ENCODE measurements at regions not wholly inside any gene's neighbourhood (a gene's known extent, or its start where the extent isn't known, plus 50 kb on each side); places are given as distances from the start of the nearest gene placed in this dataset.
"Not testable (repeated sequence)": the region's sequence is repeated elsewhere in the genome, so short reads cannot be mapped to it uniquely, and the experiment has no call there.

DNA sequence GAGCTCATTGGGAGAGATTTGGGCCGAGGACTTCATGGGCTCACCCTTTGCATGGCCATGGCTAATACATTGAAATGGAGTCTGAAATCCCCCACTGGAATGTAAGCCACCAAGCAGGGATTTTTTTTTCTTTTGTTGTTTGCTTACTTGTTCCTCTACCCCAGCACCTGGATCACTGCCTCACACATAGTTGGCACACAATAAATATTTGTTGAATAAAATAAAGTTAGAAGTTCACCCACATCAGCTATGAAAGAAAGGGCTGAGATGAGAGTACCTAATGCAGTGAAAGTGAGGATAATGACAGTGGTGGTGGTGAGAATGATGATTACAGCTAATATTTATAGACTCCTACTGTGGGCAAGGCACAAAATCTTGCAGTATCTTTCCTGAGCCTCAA lies 98.1 kb upstream of the ANXA1 start:
- DNase-seq: no peak

DNA sequence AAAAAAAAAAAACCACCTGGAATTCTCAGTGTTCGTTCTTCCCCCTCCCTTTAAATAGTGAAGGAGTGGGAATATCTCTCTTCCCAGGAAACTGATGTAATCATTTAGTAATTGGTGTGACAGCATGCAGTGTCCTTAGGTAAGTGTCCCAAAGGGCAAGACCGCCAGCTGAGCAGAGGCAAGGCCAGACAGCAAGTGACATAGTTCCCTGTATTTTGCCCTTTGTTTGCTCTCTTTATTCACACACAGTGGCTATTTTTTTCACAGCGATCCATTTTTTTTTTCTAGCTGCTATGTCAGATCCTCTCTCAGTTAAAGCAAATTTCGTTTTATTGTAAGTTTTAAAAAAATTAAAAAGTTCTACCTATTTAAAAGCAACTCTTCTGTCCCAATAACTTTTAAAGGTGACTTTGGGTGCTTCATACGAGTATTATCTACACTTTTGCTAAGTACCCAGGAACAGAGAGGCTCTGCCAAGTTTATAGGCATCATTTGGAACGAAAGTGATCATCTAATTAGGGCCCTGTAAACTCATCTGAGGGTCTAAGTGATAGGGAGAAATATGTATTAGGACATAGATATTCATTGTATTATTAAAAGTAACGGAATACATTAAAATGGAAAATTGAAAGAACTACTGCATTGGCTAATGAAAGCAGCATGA lies 98.2 kb upstream of the ALDH1A1 start:
- peak; percentile 7 for DNase-seq

DNA sequence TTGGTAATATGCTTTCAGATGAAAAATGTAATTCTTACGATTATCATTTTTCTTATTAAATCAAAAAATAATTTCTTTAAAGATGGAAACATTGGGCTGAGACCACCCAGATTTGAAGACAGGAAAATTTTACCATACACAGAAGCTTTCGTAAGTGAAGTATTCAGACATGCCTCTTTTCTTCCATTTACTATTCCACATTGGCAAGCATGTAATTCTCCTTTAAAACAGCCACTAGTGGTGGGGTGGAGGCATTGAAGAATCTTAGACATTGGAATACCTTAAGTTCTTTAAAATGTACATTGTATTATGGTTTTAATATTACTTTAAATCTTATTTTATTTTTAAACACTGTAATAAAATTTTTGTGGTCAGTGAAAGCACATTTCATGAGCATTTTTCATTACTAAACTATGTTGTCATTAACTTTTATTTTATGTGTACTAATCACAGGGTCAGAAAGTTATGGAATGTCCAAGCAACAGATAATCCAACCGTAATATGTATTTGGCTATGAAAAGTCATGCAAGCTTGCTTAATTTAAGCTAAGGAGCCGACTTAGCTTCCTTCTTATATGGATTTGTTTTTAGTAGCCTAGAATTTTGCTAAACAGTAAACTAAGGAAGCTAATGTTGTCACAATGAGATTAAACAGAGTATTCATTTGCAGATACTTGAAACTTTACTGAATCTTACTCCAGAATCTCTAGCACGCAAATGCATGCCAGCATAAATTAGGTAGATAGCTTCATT lies 97.4 kb upstream of the ALDH1A1 start:
- DNase-seq: no peak

DNA sequence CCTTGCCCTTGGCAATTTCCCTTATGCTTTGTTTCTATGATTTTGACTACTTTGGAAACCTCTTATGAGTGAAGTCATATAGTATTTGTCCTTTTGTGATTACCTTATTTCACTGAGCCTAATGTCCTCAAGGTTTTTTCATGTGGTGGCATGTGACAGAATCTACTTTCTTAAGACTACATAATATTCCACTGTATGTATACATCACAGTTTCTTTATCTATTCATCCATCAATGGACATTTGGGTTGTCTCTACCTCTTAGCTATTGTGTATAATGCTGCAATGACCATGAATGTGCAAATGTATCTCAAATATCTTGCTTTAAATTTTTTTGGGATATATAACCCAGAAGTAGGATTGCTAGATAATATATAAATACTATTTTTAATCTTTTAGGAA lies 96.4 kb upstream of the ALDH1A1 start:
- DNase-seq: no peak

DNA sequence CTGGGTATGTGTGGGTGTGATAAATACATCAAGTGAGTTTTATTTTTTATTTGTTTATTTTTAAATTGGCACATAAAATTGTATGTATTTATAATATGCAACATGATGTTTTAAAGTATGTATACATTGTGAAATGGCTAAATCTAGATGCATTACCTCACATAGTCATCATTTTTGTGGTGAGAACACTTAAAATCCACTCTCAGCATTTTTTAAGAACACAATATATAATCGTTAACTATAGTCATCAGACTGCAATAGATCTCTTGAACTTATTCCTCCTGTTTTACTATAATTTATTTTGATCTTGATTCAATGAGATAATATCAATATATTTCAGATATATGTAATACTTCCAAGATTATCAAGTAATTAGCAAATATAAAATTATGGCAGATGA lies 93.9 kb upstream of the ALDH1A1 start:
- DNase-seq: no peak

DNA sequence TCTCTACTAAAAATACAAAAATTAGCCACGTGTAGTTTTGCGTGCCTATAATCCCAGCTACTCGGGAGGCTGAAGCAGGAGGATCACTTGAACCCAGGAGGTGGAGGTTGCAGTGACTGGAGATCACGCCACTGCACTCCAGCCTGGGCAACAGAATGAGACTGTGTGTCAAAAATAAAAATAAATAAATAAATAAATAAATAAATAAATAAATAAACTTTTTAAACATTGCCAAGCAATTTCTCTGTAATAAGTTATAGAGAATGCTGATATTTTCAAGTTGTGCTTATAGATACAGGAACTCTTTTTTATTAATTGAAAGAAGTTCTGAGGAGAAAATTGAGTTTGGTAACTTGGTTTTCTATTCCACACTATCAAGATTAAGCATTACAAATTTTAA lies 91.9 kb upstream of the ALDH1A1 start:
- not testable (repeated sequence) for DNase-seq

DNA sequence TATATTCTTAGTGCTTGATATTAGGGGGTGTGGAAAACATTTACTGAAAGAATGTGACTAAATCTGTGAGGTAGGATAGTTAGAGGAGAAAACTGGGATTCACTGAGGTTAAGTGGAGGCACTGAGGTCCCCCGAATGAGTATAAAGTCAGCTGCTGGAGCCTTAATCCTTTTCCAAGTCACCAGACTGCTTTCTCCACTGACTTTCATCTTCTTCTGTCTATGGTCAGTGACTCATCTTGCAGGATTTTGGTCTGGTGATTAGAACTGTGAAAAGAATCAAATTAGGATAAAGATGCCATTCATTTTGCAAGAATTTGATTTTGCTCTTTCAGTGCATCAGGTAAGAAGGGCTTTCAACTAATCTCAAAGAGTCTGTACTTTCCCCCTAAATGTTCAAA lies 89.3 kb upstream of the ALDH1A1 start:
- DNase-seq: no peak

DNA sequence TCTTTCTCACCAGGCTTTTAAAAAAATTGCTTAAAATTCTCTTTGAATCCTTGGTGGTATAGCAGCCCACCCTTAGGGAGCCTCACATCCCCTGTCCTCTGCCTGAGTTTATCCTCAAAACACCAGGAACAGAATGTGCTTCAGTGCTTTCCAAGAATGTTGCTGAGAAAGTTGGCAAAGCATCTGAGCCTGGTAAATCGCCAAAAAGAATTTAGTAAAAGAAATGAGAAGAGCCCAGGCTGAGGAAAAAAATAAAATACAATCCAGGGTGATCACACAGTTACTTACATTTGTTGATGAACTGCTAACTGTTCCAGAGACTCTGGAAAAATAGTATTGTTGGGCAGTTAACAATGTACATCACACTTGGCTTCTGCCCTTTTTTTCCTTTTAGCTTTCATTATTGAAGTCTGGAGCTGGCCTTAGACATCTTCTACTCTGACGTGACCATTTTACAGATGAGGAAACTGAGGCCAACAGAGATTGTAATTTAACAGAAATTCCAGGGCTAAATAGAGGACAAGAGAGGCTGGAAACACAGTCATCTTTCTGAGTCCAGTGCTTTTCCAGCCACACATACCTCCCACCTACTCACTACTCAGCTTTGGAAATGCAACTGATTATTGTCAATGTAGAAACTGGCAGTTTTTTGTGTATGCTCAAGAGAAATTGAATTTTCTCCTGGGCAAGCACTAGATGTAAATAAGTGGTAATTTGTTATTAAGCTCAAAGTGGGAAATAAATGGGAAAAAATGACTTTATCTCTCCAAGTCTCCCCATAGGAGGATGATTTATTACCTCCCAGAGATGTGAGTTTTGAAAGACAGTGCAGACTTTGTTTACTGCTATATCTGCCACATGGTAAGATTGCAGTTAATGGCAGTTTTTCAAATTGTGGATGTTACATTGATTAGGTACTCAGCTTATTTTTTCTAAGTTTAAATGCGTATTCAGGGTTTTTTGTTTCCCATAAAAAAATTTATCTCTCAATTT lies 86.7 kb upstream of the ALDH1A1 start:
- peak; percentile 90 for DNase-seq

DNA sequence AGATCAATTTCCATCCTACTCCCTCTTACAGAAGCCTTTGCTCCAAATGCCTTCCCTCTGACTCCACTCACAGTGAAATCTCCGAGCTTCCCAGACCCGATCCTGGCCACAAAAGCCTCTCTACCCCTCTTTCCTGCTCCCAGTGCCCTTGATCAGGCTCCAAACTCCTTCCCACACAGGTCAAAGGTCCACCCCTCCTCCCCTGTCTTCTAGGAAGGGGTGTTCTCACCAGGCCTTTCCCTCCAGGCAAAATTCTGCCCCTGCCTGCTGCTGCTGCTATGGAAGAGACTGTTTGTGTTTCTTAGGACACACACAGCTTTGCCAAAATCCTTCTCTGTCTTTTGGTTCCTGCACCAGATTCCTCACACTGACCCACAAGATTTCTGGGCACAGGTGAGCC lies 85.8 kb upstream of the ALDH1A1 start:
- DNase-seq: peak; percentile 26

DNA sequence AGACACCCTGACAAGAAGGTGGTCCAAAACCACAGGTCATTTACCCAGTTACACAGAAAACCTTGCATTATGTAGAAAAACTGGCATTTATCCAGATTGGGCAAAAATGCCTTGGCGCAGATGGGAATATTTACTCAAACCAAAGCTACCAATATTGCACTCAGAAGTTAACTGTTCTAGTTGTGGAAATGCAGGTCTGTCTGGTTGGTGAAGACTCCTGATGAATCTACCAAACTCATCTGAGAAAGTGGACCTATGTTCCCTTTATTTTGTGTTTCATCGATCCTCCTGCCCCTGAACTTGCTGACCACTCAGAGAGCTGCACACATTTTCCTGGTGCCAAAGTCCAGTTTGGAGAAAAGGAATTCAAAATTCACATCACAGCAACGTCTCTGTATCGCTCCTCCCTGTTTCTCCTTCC lies 85.2 kb upstream of the ALDH1A1 start:
- peak; percentile 6 for DNase-seq

DNA sequence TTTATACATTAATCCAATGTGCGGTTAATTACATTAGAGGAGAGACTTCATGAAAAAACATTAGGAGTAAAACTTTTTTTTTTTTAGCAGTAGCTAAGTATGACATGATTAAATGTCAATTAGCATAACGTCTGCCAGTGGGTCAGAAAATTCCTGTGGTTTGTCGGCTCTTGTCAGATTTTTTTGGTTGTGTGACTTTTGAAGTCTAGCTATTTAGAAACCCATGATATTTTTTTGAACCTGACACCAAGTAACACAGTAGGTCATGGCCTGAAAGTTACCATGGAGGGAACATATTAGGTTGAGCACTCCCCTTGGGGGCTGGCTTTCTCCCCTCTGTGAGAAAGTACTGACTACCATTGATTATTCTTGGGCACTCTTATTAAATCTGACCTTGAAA lies 84.8 kb upstream of the ALDH1A1 start:
- no peak for DNase-seq

DNA sequence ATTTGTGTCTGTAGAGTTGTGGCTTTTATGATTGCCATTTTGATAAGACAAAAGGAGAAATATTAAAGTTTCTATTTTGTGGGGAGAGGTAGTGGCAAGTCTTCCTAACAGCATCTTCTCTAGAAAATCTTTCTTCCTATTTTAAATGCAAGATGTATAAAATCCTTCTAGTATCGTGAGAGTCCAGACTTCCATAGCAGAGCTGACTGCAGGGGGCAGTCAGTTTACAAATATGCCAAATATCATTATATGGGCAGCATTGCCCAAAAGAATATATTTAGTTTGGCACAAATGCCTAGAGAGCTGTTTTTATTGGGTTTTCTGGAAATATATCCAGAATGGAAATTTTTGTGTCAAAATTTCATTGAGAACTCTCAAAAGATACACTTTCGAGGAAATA lies 82.1 kb upstream of the ALDH1A1 start:
- no peak for DNase-seq

DNA sequence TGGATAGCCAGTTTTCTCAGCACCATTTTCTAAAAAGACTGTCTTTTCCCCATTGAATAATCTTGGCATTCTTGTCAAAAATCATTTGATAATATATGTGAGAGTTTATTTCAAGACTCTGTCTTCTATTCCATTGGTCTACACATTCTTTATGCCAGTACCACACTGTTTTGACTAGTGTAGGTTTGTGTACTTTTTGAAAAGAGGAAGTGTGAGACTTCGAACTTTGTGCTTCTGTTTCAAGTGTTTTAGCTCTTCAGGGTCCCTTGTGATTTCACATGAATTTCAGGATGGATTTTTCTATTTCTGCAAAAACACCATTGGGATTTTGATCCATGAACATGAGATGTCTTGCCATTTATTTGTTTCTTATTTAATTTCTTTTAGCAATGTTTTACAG lies 78.5 kb upstream of the ALDH1A1 start:
- no peak for DNase-seq

DNA sequence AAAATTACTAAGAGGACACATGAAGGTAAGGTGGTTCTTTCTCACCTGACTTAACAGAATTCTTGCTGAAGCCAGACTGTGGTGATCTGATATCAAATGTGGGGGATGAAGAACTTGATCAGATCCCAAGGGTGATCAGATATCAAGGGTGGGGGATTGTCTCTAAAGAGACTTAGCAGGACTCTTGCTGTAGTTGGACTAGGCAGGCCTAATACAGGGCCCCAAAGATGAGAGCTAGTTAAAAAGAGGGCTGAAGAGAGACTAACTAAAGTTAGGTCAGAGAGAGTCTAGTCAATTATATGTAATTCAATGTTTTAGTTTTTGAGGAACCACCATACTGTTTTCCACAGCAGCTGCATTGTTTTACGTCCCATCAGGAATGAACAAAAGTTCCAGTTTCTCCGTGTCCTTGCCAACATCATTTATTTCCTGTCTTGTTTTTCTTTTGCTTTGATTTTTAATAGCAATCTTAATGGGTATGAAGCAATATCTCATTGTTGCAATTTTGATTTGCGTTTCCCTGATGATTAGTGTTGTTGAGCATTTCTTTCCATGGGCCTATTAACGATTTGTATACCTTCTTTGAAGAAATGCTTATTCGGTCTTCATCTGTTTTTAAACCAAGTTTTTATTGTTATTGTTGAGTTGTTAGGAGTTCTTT lies 77.6 kb upstream of the ALDH1A1 start:
- no peak for DNase-seq

DNA sequence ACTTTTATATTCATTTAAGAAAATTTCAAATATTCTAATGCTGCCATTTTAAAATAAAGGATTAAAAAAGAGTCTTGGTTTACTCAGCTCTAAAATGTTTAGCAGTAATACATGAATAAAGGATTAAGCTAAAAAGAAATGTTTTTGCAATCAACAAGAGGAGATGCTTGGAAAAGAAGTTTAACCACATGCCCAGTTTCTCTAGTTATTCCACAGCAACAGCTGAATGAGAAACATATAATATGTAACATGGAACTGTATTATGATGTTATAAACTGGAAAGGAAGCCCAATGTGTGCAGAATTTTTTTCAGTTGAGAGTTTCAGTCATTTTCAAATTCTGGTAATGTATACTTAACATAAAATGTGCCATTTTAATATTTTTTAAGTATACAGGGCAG lies 76.5 kb upstream of the ALDH1A1 start:
- no peak for DNase-seq

DNA sequence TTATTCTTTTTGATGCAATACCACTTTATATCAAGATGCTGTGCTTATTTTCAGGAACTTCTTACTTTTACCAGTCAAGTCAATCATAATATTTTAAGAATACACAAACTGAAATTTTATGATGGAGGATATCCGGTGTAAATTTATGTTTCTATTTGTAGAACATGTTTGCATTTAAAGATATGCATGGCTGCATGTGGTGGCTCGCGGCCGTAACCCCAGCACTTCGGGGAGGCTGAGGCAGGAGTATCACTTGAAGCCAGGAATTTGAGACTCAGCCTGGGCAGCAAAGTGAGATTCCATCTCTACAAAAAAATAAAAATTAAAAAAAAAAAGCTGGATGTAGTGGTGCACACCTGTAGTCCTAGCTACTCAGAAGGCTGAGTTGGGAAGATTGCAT lies 73.5 kb upstream of the ALDH1A1 start:
- no peak for DNase-seq

DNA sequence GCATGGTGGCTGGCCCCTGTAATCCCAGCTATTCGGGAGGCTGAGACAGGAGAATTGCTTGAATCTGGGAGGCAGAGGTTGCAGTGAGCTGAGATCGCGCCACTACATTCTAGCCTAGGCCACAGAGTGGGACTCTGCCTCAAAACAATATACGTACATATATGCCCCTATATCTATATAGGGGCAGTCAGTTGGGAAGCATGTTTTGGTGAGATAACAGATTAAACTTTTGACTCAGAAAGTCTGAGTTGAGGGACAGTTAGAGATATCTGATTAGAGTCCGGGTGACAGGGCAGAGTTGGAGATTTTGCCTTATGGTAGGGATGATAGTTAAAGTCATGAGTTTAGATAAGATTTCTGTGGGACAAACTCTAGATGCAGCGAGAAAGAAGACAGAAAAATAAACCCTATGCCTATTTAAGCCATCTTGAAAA lies 71.8 kb upstream of the ALDH1A1 start:
- no peak for DNase-seq

DNA sequence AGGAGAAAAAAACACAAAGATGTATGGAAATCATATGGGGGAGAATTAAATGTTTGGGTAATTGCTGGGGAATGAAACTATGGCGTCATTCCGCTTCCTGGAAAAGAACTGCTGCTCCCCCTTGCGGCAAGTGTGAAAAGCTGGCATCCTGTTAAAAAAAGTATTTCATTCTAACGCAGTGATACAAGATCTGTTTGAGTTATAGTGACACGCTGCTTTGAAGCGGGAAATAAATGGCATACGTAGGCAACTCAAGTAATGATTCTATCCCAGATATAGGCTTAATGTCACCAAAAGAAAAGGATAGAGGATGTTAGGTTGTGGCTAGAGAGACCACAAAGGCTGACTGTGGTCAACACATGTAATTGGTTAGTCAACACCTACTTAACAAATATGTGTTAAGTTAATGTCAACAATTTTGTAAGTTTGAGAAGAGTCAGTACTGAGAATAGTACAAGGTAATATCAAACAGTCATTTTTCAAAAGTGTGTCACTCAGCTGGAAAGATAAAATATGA lies 70.2 kb upstream of the ALDH1A1 start:
- DNase-seq: peak; percentile 83

DNA sequence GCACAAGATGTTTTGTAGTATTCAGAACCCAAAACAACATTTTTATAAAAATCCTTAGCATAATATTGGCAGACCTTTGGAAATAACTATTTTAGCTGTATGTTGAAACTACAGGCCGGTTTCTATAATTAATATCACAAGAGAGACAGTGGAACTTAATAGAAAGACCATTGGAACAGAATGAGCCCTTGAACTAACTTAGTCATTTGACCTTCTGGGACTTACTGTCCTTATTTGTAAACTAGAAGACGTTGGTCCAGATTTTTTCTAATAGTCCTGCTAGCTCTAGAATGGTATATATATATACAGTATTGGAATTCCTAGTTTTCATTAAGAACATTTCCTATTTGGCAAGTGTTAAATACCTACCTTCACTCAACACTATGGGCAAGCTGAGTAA lies 69.5 kb upstream of the ALDH1A1 start:
- DNase-seq: no peak

DNA sequence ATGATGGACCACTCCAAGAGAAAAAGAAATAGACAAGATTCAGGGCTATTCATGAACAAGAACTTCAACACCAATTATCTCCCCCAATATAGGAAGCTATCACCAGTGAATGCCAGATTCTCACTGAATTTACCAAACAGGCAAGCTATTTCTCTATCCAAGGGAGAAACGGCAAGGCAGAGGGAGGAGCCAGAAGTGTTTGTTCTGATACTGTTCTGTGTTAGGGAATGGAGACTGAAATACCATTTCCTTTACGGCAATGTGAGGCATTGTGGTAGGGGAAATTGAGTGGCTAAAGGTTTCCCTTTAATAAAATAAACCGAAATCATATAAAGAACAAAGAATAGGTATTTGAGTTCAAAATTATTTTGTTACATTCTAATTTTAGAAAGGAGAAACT lies 68.0 kb upstream of the ALDH1A1 start:
- DNase-seq: no peak

DNA sequence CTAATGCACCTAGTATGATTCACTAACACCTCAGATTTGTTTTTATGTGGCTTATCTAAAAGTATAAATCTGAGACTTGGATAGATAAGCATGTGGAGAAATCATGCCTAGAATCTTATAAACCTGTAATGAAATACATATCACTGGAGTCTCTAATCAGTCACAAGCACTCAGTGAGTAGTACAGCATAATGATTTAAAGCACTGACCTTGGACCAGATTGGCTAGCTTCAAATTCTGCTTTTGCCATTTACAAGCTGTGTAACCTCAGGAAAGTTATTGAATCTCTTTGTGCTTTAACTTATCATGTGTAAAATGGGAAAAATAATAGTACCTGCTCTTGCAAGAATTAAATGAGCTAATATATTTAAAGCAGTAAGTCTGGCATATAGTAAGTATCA lies 61.2 kb upstream of the ALDH1A1 start:
- DNase-seq: no peak

DNA sequence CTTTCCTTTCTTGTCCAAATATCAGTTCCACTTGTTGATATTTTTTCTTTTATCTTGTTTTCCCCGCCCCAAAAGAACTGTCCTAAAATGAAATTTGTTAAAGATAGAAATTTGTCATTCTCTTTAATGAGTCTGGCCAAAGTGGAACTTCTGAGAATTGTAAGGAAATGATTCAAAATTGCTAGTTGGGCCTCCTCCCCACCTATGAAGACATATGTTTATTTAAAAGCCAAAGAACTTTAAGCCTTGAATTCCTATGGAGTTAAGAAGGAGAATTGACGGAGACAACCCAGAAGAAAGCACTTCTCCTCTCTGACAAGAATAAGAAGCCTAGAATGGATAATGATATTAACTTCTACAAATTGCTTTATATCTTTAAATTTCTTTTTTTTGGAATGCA lies 59.1 kb upstream of the ALDH1A1 start:
- DNase-seq: no peak

Measured in tongue (tissue), 1 donor.